MV-4-11 (cell line): ENCODE measurements at regions not wholly inside any gene's neighbourhood (a gene's known extent, or its start where the extent isn't known, plus 50 kb on each side); places are given as distances from the start of the nearest gene placed in this dataset.
A peak's percentile ranks its signal among the peaks of the same experiment; 100 is the strongest.

Experiments
- DNase-seq: peaks from one replicate; lab custom pipeline; 2025; lab: John Stamatoyannopoulos, UW

GRCh38 chr1:56222914-56223540, 356.3 kb downstream of the PLPP3 start:
- peak; percentile 83 for DNase-seq

GRCh38 chr1:56220021-56220420, 359.3 kb downstream of the PLPP3 start:
- no peak for DNase-seq

- DNase-seq, result no peak
Observed at GRCh38 chr1:56218023-56218422, 361.3 kb downstream of the PLPP3 start.

GRCh38 chr1:56216218-56216617, 363.1 kb downstream of the PLPP3 start:
- DNase-seq, result no peak

- DNase-seq, result no peak
Observed at GRCh38 chr1:56215771-56216170, 363.6 kb downstream of the PLPP3 start.

GRCh38 chr1:56215086-56215485, 364.3 kb downstream of the PLPP3 start:
- DNase-seq, result no peak

- DNase-seq, result no peak
Observed at GRCh38 chr1:56213068-56213467, 366.3 kb downstream of the PLPP3 start.

- DNase-seq, result no peak
Observed at GRCh38 chr1:56212143-56212542, 367.2 kb downstream of the PLPP3 start.

- DNase-seq, result no peak
Observed at GRCh38 chr1:56206391-56206790, 373.0 kb downstream of the PLPP3 start.

GRCh38 chr1:56204206-56204605, 375.2 kb downstream of the PLPP3 start:
- no peak for DNase-seq

GRCh38 chr1:56202796-56203492, 376.4 kb downstream of the PLPP3 start:
- no peak for DNase-seq

GRCh38 chr1:56202186-56202585, 377.2 kb downstream of the PLPP3 start:
- DNase-seq, result no peak

GRCh38 chr1:56200896-56201295, 378.5 kb downstream of the PLPP3 start:
- DNase-seq, result no peak

GRCh38 chr1:56200442-56200841, 378.9 kb downstream of the PLPP3 start:
- no peak for DNase-seq

GRCh38 chr1:56199956-56200355, 379.4 kb downstream of the PLPP3 start:
- peak; percentile 10 for DNase-seq

GRCh38 chr1:56199061-56199460, 380.3 kb downstream of the PLPP3 start:
- DNase-seq, result no peak

- no peak for DNase-seq
Observed at GRCh38 chr1:56197946-56198345, 381.4 kb downstream of the PLPP3 start.

GRCh38 chr1:56196839-56197238, 382.5 kb downstream of the PLPP3 start:
- no peak for DNase-seq

- no peak for DNase-seq
Observed at GRCh38 chr1:56194701-56195300, 384.6 kb downstream of the PLPP3 start.

GRCh38 chr1:56193656-56194055, 385.7 kb downstream of the PLPP3 start:
- no peak for DNase-seq

GRCh38 chr1:56191369-56191768, 388.0 kb downstream of the PLPP3 start:
- no peak for DNase-seq

GRCh38 chr1:56190806-56191365, 388.5 kb downstream of the PLPP3 start:
- no peak for DNase-seq
